OCI-LY7 (cell line): ENCODE measurements at regions not wholly inside any gene's neighbourhood (a gene's known extent, or its start where the extent isn't known, plus 50 kb on each side); places are given as distances from the start of the nearest gene placed in this dataset.

Source experiments
- BruUV-seq: library from RNA; stranded (reverse); fragments of 400-500 nt; replicated peaks from 2 replicates; lab custom pipeline; 2021; lab: Mats Ljungman, UMichigan
- CTCF ChIA-PET: fragments of 300-600 bp; sonication (Branson Sonifier 250); formaldehyde crosslinking; loops from one replicate; lab custom pipeline; 2022; ENCODE audit warnings: antibody characterized with exemption; ENCODE audit not compliant: unreplicated experiment; lab: Charles Lee
- POLR2A ChIA-PET: fragments of 300-600 bp; sonication (Branson Sonifier 250); formaldehyde crosslinking; loops from one replicate; lab custom pipeline; 2022; ENCODE audit warnings: antibody characterized with exemption; lab: Charles Lee
- DNase-seq: peaks from one replicate; pipeline ENCODE4 v3.0.0-alpha.2; 2015; ENCODE audit warnings: low spot score
- H2AFZ ChIP-seq: fragments of 200-600 bp; sonication (generic), shearing (Covaris generic); 2 replicates; pipeline ENCODE4 v1.6.1; 2014; ENCODE audit warnings: mild to moderate bottlenecking, antibody characterized with exemption, low read length, moderate library complexity
- H3K27ac ChIP-seq: fragments of 200-600 bp; sonication (generic); 2 replicates; pipeline ENCODE4 v1.5.1; 2014; ENCODE audit warnings: mixed run types, low read depth, mild to moderate bottlenecking, moderate library complexity, low read length, inconsistent platforms; ENCODE audit not compliant: poor library complexity, severe bottlenecking
- H3K36me3 ChIP-seq: fragments of 200-600 bp; sonication (generic); 2 replicates; pipeline ENCODE4 v1.6.1; 2014; ENCODE audit warnings: mild to moderate bottlenecking, antibody characterized with exemption, low read length, moderate library complexity, mixed read lengths; ENCODE audit not compliant: insufficient read depth
- H3K4me1 ChIP-seq: fragments of 200-600 bp; sonication (generic); 2 replicates; pipeline ENCODE4 v1.5.1; 2014; ENCODE audit warnings: mild to moderate bottlenecking, low read length; ENCODE audit not compliant: insufficient read depth, poor library complexity, severe bottlenecking
- H3K4me2 ChIP-seq: fragments of 200-600 bp; sonication (generic); 2 replicates; pipeline ENCODE4 v1.6.1; 2014; ENCODE audit warnings: mild to moderate bottlenecking, low read length
- H3K4me3 ChIP-seq: fragments of 200-600 bp; sonication (generic); 2 replicates; pipeline ENCODE4 v1.5.1; 2014; ENCODE audit warnings: mild to moderate bottlenecking, low read depth, low read length; ENCODE audit not compliant: poor library complexity, severe bottlenecking
- H3K79me2 ChIP-seq: fragments of 200-600 bp; sonication (generic); 2 replicates; pipeline ENCODE4 v1.6.1; 2016; ENCODE audit warnings: low read depth, mild to moderate bottlenecking, low read length, moderate library complexity, mixed read lengths; ENCODE audit not compliant: insufficient read depth
- H3K9me2 ChIP-seq: fragments of 200-600 bp; sonication (generic); 2 replicates; pipeline ENCODE4 v1.6.1; 2016; ENCODE audit warnings: mild to moderate bottlenecking, low read length, mixed read lengths; ENCODE audit not compliant: insufficient read depth
- H3K9me3 ChIP-seq: fragments of 200-600 bp; sonication (generic); 2 replicates; pipeline ENCODE4 v1.6.1; 2014; ENCODE audit warnings: mild to moderate bottlenecking, mixed run types, low read length, mixed read lengths
- H4K20me1 ChIP-seq: fragments of 200-600 bp; sonication (generic); 2 replicates; pipeline ENCODE4 v1.6.1; 2014; ENCODE audit warnings: mild to moderate bottlenecking, antibody characterized with exemption, low read length, moderate library complexity, mixed read lengths; ENCODE audit not compliant: insufficient read depth
- EZH2phosphoT487 ChIP-seq: fragments of 200-600 bp; sonication (generic); IDR thresholded peaks from 2 replicates; pipeline ENCODE4 v1.6.1; 2018; ENCODE audit warnings: low read depth, borderline replicate concordance, mild to moderate bottlenecking, mixed run types, antibody characterized with exemption, low read length, moderate library complexity, mixed read lengths
- intact Hi-C: fragments of 100-400 bp; cut with micrococcal nuclease; formaldehyde crosslinking; loops from one replicate; pipeline ENCODE4 v1.10.0; 2022; ENCODE audit not compliant: unreplicated experiment
- TF ChIP-seq, protein P1 (sequence below): fragments of 200-600 bp; sonication (generic); conservative IDR thresholded peaks from 2 replicates; pipeline ENCODE4 v1.5.1; 2014; ENCODE audit warnings: mild to moderate bottlenecking, antibody characterized with exemption, low read length, moderate library complexity, mixed read lengths

DNA sequence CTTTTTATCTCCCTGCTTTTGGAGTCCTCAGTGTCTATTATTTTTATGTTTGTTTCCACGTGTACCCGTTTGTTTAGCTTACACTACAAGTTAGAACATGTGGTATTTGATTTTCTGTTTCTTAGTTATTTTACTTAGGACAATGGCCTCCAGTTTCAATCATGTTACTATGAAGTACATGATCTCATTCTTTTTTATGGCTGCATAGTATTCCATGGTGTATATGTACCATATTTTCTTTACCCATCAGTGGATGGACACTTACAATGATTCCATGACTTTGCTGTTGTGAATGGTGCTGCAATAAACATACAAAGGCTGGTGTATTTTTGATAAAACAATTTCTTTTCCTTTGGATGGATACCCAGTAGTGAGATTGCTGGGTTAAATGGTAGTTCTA, 269.5 kb downstream of the HS3ST3A1 start:
- Histone ChIP-seq H3K79me2 (no peaks in the 10 kb centered on the region), H3K9me3 (no peaks in the 10 kb centered on the region), H3K4me3 (no peak overlapping the region), H3K27ac (no peak overlapping the region), H3K4me2 (no peak overlapping the region), H2AFZ (no peak overlapping the region), H3K4me1 (no peaks in the 10 kb centered on the region), H4K20me1 (no peaks in the 10 kb centered on the region), H3K36me3 (no peaks in the 10 kb centered on the region), H3K9me2 (no peaks in the 10 kb centered on the region)
- intact Hi-C loops, result no loop called here
- BruUV-seq, result no TSS peak
- no peak for TF ChIP-seq EZH2phosphoT487
- TF ChIP-seq, protein P1, sequence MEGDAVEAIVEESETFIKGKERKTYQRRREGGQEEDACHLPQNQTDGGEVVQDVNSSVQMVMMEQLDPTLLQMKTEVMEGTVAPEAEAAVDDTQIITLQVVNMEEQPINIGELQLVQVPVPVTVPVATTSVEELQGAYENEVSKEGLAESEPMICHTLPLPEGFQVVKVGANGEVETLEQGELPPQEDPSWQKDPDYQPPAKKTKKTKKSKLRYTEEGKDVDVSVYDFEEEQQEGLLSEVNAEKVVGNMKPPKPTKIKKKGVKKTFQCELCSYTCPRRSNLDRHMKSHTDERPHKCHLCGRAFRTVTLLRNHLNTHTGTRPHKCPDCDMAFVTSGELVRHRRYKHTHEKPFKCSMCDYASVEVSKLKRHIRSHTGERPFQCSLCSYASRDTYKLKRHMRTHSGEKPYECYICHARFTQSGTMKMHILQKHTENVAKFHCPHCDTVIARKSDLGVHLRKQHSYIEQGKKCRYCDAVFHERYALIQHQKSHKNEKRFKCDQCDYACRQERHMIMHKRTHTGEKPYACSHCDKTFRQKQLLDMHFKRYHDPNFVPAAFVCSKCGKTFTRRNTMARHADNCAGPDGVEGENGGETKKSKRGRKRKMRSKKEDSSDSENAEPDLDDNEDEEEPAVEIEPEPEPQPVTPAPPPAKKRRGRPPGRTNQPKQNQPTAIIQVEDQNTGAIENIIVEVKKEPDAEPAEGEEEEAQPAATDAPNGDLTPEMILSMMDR, result no peak
- CTCF ChIA-PET, result no interaction called here
- POLR2A ChIA-PET, result no interaction called here
- DNase-seq, result no peak

DNA sequence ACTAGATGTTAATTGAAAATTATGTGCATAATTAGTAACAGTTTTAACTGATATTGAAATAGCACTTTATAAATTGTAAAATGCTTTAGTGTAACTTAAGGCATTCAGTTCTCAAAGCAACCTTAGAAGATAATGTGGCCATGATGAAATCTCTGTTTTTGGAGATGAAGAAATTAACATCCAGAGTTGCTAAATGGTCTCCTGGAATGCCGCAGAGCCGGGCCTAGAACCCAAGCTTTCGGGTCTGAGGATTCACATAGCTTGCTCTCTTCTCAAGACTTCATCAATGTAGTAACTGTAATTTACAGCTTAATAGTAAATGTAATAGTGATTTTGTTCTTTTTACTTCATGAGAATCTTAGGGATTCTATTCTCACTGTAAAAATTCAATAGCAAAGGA, 272.3 kb downstream of the HS3ST3A1 start:
- Histone ChIP-seq H4K20me1 (no peaks in the 10 kb centered on the region), H3K9me3 (no peaks in the 10 kb centered on the region), H3K9me2 (no peaks in the 10 kb centered on the region), H3K36me3 (no peaks in the 10 kb centered on the region), H3K4me2 (no peak overlapping the region), H3K27ac (no peak overlapping the region), H3K79me2 (no peaks in the 10 kb centered on the region), H2AFZ (no peak overlapping the region), H3K4me3 (no peak overlapping the region), H3K4me1 (no peaks in the 10 kb centered on the region)
- no TSS peak for BruUV-seq
- DNase-seq, result no peak
- POLR2A ChIA-PET, result interaction anchor here (0.6 kb wide), 1 partner anchor 956 kb away, joined by 3 read pairs; no protein-coding TSS in a partner anchor
- CTCF ChIA-PET, result no interaction called here
- TF ChIP-seq, protein P1, result no peak
- TF ChIP-seq EZH2phosphoT487, result no peak
- intact Hi-C loops, result no loop called here

DNA sequence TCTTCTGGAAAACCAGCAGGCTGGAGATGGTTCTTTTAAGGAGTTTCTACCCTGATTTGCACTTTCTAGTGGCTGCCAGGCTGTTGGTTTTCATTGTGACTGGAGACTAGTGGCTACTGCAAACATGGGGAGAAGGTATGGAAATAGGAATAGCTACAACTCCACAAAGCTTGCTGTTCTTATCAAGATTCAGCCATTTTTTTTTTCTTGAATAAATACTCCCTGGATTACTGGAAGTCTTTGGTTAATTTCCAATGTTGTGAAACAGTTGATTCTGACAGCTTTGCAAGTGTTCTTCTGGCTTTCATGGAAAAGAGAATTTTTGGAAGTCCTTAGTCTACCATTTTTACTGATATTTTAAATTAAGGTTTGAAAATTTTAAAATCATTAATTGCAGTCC, 277.7 kb downstream of the HS3ST3A1 start:
- H3K4me2 ChIP-seq, result no peak overlapping the region
- H3K79me2 ChIP-seq, result no peaks in the 10 kb centered on the region
- H3K4me3 ChIP-seq, result no peak overlapping the region
- BruUV-seq, result no TSS peak
- H3K9me3 ChIP-seq, result no peaks in the 10 kb centered on the region
- POLR2A ChIA-PET, result no interaction called here
- CTCF ChIA-PET, result no interaction called here
- TF ChIP-seq, protein P1, result no peak
- no peak for TF ChIP-seq EZH2phosphoT487
- H4K20me1 ChIP-seq, result no peaks in the 10 kb centered on the region
- H3K4me1 ChIP-seq, result no peaks in the 10 kb centered on the region
- intact Hi-C loops, result no loop called here
- H2AFZ ChIP-seq, result no peak overlapping the region
- H3K27ac ChIP-seq, result no peak overlapping the region
- DNase-seq, result no peak
- H3K36me3 ChIP-seq, result no peaks in the 10 kb centered on the region
- no peaks in the 10 kb centered on the region for H3K9me2 ChIP-seq
